K562 (cell line): ENCODE measurements at regions not wholly inside any gene's neighbourhood (a gene's known extent, or its start where the extent isn't known, plus 50 kb on each side); places are given as distances from the start of the nearest gene placed in this dataset.

ENCODE experiments used
- ATAC-seq: fragments of 200-7000 bp; cut with Tn5 transposase; 3 replicates; pipeline ENCODE4 v1.9.1; 2020; ENCODE audit warnings: moderate library complexity
- BruUV-seq: library from RNA; stranded (reverse); fragments of 400-500 nt; replicated peaks from 2 replicates; lab custom pipeline; 2021; lab: Mats Ljungman, UMichigan
- CTCF ChIA-PET: fragments of 300-600 bp; formaldehyde crosslinking; extraction: SDS; loops from one replicate; lab custom pipeline; 2021; ENCODE audit warnings: low intra/inter-chr PET ratio; lab: Yijun Ruan, JAX
- POLR2A ChIA-PET: fragments of 300-600, 350-650 bp; sonication (Branson Sonifier 250); formaldehyde crosslinking; extraction: SDS; loops from one replicate; lab custom pipeline; 2021; ENCODE audit warnings: antibody characterized with exemption, inconsistent platforms; lab: Yijun Ruan, JAX
- DNase-seq, 4 experiments: peaks; one replicate each; pipeline versions ENCODE4 v3.0.0 to v3.0.0-alpha.2; 2011 to 2018; ENCODE audit warnings: low spot score in 3 of 4, mixed read lengths in 3 of 4; ENCODE audit errors: extremely low read depth in 1 of 4
- FAIRE-seq: peaks from 2 replicates; lab custom pipeline; 2011; peaks lifted over from hg19 to GRCh38; lab: Jason Lieb, UNC
- H2AFZ ChIP-seq: 2 replicates; pipeline ENCODE4 v1.6.0; 2011; ENCODE audit warnings: low read depth, low read length, control low read depth, inconsistent platforms
- H3K27ac ChIP-seq: fragments of 200-600 bp; 3 replicates; pipeline ENCODE4 v1.8.0; 2011; ENCODE audit warnings: low read depth, mild to moderate bottlenecking, control low read depth, inconsistent platforms, low read length, moderate library complexity, mixed read lengths; ENCODE audit errors: extremely low read depth
- H3K27me3 ChIP-seq, 2 experiments: fragments of 300-600 bp in 1 of 2; 2 replicates in 1 of 2; 3 replicates in 1 of 2; pipeline versions ENCODE4 v1.6.0 to v1.8.0; 2011; ENCODE audit warnings: inconsistent platforms in 2 of 2, low read length in 2 of 2, mild to moderate bottlenecking in 1 of 2, mixed read lengths in 1 of 2, moderate library complexity in 1 of 2; ENCODE audit not compliant: control insufficient read depth in 2 of 2, insufficient read depth in 2 of 2
- H3K36me3 ChIP-seq: fragments of 300-600 bp; 3 replicates; pipeline ENCODE4 v1.8.0; 2011; ENCODE audit warnings: mild to moderate bottlenecking, low read length, inconsistent platforms; ENCODE audit not compliant: control insufficient read depth, insufficient read depth
- H3K4me1 ChIP-seq, 2 experiments: fragments of 200-600 bp in 1 of 2; replicated peaks in 1 of 2; 2 replicates in 1 of 2; 3 replicates in 1 of 2; pipeline versions ENCODE4 v1.5.1 to v1.8.0; 2011; ENCODE audit warnings: inconsistent platforms in 2 of 2, low read length in 2 of 2, mild to moderate bottlenecking in 1 of 2, mixed read lengths in 1 of 2, moderate library complexity in 1 of 2; ENCODE audit not compliant: control insufficient read depth in 2 of 2, insufficient read depth in 2 of 2
- H3K4me2 ChIP-seq: 2 replicates; pipeline ENCODE4 v1.6.1; 2011; ENCODE audit warnings: low read length, control low read depth, inconsistent platforms, mixed read lengths; ENCODE audit not compliant: insufficient read depth
- H3K4me3 ChIP-seq: fragments of 200-600 bp; sonication (generic), shearing (Covaris generic); 2 replicates; pipeline ENCODE4 v1.5.1; 2016; ENCODE audit warnings: control low read depth, inconsistent platforms
- H3K79me2 ChIP-seq: fragments of 200-600 bp; 3 replicates; pipeline ENCODE4 v1.8.0; 2011; ENCODE audit warnings: low read length, inconsistent platforms; ENCODE audit not compliant: control insufficient read depth, insufficient read depth
- H3K9ac ChIP-seq, 2 experiments: 2 replicates each; pipeline versions ENCODE4 v1.6.0 to v1.6.1; 2011; ENCODE audit warnings: low read depth in 2 of 2, low read length in 2 of 2, control low read depth in 1 of 2, inconsistent platforms in 1 of 2, mild to moderate bottlenecking in 1 of 2, mixed read lengths in 1 of 2; ENCODE audit not compliant: insufficient read depth in 1 of 2
- H3K9me1 ChIP-seq: one replicate; pipeline ENCODE4 v1.6.0; 2011; ENCODE audit warnings: inconsistent platforms, mild to moderate bottlenecking, low read length, moderate library complexity; ENCODE audit not compliant: control insufficient read depth, insufficient read depth
- H3K9me3 ChIP-seq: replicated peaks from 2 replicates; pipeline ENCODE4 v1.5.1; 2011; ENCODE audit warnings: low read depth, low read length, inconsistent platforms; ENCODE audit not compliant: control insufficient read depth, insufficient read depth
- H4K20me1 ChIP-seq: replicated peaks from 2 replicates; pipeline ENCODE4 v1.6.1; 2011; ENCODE audit warnings: low read length, inconsistent platforms, mixed read lengths; ENCODE audit not compliant: control insufficient read depth, insufficient read depth
- BMI1 ChIP-seq: fragments of 150-350 bp; IDR thresholded peaks from 2 replicates; pipeline ENCODE4 v1.6.1; 2014; ENCODE audit warnings: low read length
- DDX20 ChIP-seq: fragments of 450-650 bp; IDR thresholded peaks from 2 replicates; pipeline ENCODE4 v1.6.1; 2016; ENCODE audit warnings: missing genetic modification characterization, low read depth, mild to moderate bottlenecking, missing compliant biosample characterization, moderate library complexity
- FUS ChIP-seq: fragments of 200-400 bp; formaldehyde crosslinking; optimal IDR thresholded peaks from 2 replicates; pipeline ENCODE3; 2017; ENCODE audit warnings: low read depth, low read length
- KAT8 ChIP-seq: fragments of 450-650 bp; IDR thresholded peaks from 2 replicates; pipeline ENCODE4 v1.6.1; 2016; ENCODE audit warnings: low read depth, mild to moderate bottlenecking
- RBM17 ChIP-seq: fragments of 200-400 bp; formaldehyde crosslinking; IDR thresholded peaks from 2 replicates; pipeline ENCODE4 v1.6.1; 2017; ENCODE audit warnings: low read depth, mild to moderate bottlenecking, low read length, borderline replicate concordance
- RFX1 ChIP-seq: fragments of 450-650 bp; IDR thresholded peaks from 2 replicates; pipeline ENCODE4 v1.6.1; 2016; ENCODE audit warnings: mild to moderate bottlenecking, moderate library complexity
- TRIM24 ChIP-seq, 2 experiments: fragments of 450-650 bp; IDR thresholded peaks; 2 replicates each; pipeline ENCODE4 v1.6.1; 2016
- VEZF1 ChIP-seq: fragments of 200-800 bp; sonication (Bioruptor generic); IDR thresholded peaks from 2 replicates; pipeline ENCODE4 v1.6.1; 2017; ENCODE audit warnings: missing genetic modification characterization, missing compliant biosample characterization
- ZNF174 ChIP-seq: fragments of 250-450 bp; sonication (Bioruptor Pico); IDR thresholded peaks from 2 replicates; pipeline ENCODE4 v1.4.0; 2020; ENCODE audit warnings: mild to moderate bottlenecking
- ZNF175 ChIP-seq: fragments of 200-800 bp; sonication (Bioruptor generic); IDR thresholded peaks from 2 replicates; pipeline ENCODE4 v1.6.1; 2016; ENCODE audit warnings: low read depth, mild to moderate bottlenecking, missing genetic modification characterization, missing compliant biosample characterization
- ZNF277 ChIP-seq: fragments of 250-450 bp; sonication (Bioruptor Pico); IDR thresholded peaks from 2 replicates; pipeline ENCODE4 v1.8.0; 2022; ENCODE audit warnings: inconsistent platforms, mild to moderate bottlenecking, moderate library complexity, borderline replicate concordance
- ZNF280A ChIP-seq: fragments of 450-650 bp; IDR thresholded peaks from 2 replicates; pipeline ENCODE4 v1.6.1; 2018; ENCODE audit warnings: mild to moderate bottlenecking, low read depth; ENCODE audit not compliant: partially characterized antibody
- ZNF347 ChIP-seq: fragments of 450-650 bp; formaldehyde crosslinking; IDR thresholded peaks from 2 replicates; pipeline ENCODE4 v1.4.0; 2020; ENCODE audit warnings: low read depth, mild to moderate bottlenecking, moderate library complexity
- WGBS: fragments of 100-300 bp; shearing (Covaris generic); methylation state at CpG from one replicate; pipeline ENCODE4 v1.1.6; 2016; ENCODE audit warnings: low coverage, mixed read lengths; ENCODE audit not compliant: insufficient coverage; ENCODE audit errors: missing lambda C conversion rate; 5-methylcytosine and 5-hydroxymethylcytosine counted together
- in situ Hi-C: fragments of 300-500 bp; cut with MboI; formaldehyde crosslinking; loops from 4 replicates; pipeline ENCODE4 v1.15.0; 2018; ENCODE audit warnings: inconsistent platforms, mixed read lengths
- intact Hi-C: fragments of 100-400 bp; cut with micrococcal nuclease; formaldehyde crosslinking; loops from 2 replicates; pipeline ENCODE4 v1.14.2; 2022

GRCh38 chr10:20972925-20973324 is 75.8 kb upstream of the NEBL start:
- no peaks in the 10 kb centered on the region for H3K9me1 ChIP-seq
- H3K79me2 ChIP-seq, result no peaks in the 10 kb centered on the region
- intact Hi-C loops, result no loop called here
- H3K4me2 ChIP-seq, result no peak overlapping the region
- no peak overlapping the region for H2AFZ ChIP-seq
- ATAC-seq (no peak), FAIRE-seq (no peak), DNase-seq (no peak)
- no peaks in the 10 kb centered on the region for H3K36me3 ChIP-seq
- BruUV-seq, result no TSS peak
- H3K27me3 ChIP-seq, result no peaks in the 10 kb centered on the region
- H3K9ac ChIP-seq, result no peak overlapping the region
- no peaks in the 10 kb centered on the region for H4K20me1 ChIP-seq
- H3K9me3 ChIP-seq, result no peaks in the 10 kb centered on the region
- in situ Hi-C loops, result no loop called here
- H3K27ac ChIP-seq, result no peak overlapping the region
- POLR2A ChIA-PET, result interaction anchor here (1.0 kb wide), 1 partner anchor 14 kb away, joined by 3 read pairs; no protein-coding TSS in a partner anchor
- CTCF ChIA-PET, result no interaction called here
- peaks cover 0 to 6% of the 10 kb centered on the region in 2 experiments; a peak in 1 of 5 replicates for H3K4me1 ChIP-seq
- TF ChIP-seq ZNF280A (no peak), ZNF277 (CRISPR knock-in tag) (no peak), TRIM24 (IDR thresholded peaks at IDR 0.05) (no peak), FUS (no peak), BMI1 (no peak), ZNF174 (CRISPR knock-in tag) (no peak), DDX20 (tag) (no peak), VEZF1 (CRISPR knock-in tag) (no peak), ZNF175 (CRISPR knock-in tag) (no peak), RFX1 (no peak), RBM17 (no peak), ZNF347 (CRISPR knock-in tag) (no peak), KAT8 (no peak)
- H3K4me3 ChIP-seq, result no peak overlapping the region
- 19% methylated on average over 2 of the region's 2 CpGs for whole genome bisulfite sequencing
